Astrocyte (in vitro differentiated cells and primary cell): ENCODE measurements at regions not wholly inside any gene's neighbourhood (a gene's known extent, or its start where the extent isn't known, plus 50 kb on each side); places are given as distances from the start of the nearest gene placed in this dataset.

Source experiments
- CTCF ChIP-seq: IDR thresholded peaks from 2 replicates; pipeline ENCODE4 v1.5.1; 2011; ENCODE audit warnings: low read depth, mild to moderate bottlenecking, inconsistent platforms, low read length, moderate library complexity; ENCODE audit not compliant: insufficient read depth
- EZH2 ChIP-seq: IDR thresholded peaks from 2 replicates; pipeline ENCODE4 v1.6.1; 2012; ENCODE audit warnings: mild to moderate bottlenecking, low read length, inconsistent platforms; ENCODE audit not compliant: insufficient read depth

- TF ChIP-seq EZH2: no peak
- no peak for TF ChIP-seq CTCF
Observed at GRCh38 chr9:19614294-19614693, 174.5 kb downstream of the SLC24A2 start.
